NT2/D1 (cell line): ENCODE measurements at regions not wholly inside any gene's neighbourhood (a gene's known extent, or its start where the extent isn't known, plus 50 kb on each side); places are given as distances from the start of the nearest gene placed in this dataset.

ENCODE experiments used
- SUZ12 ChIP-seq: IDR thresholded peaks from 2 replicates; pipeline ENCODE4 v1.6.1; 2011; ENCODE audit not compliant: insufficient read length, insufficient read depth; ENCODE audit errors: extremely low read depth
- YY1 ChIP-seq: IDR thresholded peaks from 2 replicates; pipeline ENCODE4 v1.6.1; 2011; ENCODE audit not compliant: insufficient read length, insufficient read depth
- ZNF274 ChIP-seq: IDR thresholded peaks from 2 replicates; pipeline ENCODE4 v1.6.1; 2011; ENCODE audit warnings: mild to moderate bottlenecking, low read depth, low read length

- TF ChIP-seq ZNF274 (no peak), YY1 (no peak), SUZ12 (no peak)
Measured at GRCh38 chr5:115352571-115352970, 56.1 kb upstream of the CCDC112 start.
